ENCODE measurements at regions not wholly inside any gene's neighbourhood (a gene's known extent, or its start where the extent isn't known, plus 50 kb on each side); places are given as distances from the start of the nearest gene placed in this dataset.

- no peak for FAIRE-seq
- TF ChIP-seq CTCF (IDR thresholded peaks at IDR 0.05; ENCODE audit: insufficient read depth, missing control alignments): no peak
- no peak for DNase-seq (ENCODE audit: insufficient read length, low spot score)
These were observed 846.0 kb downstream of the FAM181B start for GRCh38 chr11:81887671-81888070.

- no peak for TF ChIP-seq CTCF (IDR thresholded peaks at IDR 0.05; ENCODE audit: insufficient read depth, missing control alignments)
- DNase-seq (ENCODE audit: insufficient read length, low spot score) (no peak), FAIRE-seq (no peak)
These were observed 847.1 kb downstream of the FAM181B start for GRCh38 chr11:81886406-81887075.

DNA sequence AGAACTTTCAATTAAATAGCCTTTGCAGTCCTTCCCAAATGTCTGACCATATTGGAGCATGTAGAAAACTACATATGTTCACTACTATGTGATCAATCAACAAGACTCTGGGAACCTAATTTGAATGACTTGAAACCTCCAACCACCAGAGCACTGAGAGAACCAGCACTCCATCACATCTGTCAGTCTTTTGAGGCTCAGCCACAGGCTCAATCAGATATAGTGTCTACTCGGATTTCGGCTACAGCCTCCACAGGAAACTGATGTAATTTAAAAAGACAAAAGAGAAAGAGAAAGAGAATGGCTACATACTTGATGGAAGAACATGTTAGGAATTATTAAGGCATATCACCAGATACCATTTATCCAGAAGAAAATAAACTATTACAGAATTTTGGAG, 859.0 kb downstream of the FAM181B start:
- TF ChIP-seq CTCF (IDR thresholded peaks at IDR 0.05; ENCODE audit: insufficient read depth, missing control alignments): no peak
- DNase-seq (ENCODE audit: insufficient read length, low spot score) (no peak), FAIRE-seq (no peak)

DNA sequence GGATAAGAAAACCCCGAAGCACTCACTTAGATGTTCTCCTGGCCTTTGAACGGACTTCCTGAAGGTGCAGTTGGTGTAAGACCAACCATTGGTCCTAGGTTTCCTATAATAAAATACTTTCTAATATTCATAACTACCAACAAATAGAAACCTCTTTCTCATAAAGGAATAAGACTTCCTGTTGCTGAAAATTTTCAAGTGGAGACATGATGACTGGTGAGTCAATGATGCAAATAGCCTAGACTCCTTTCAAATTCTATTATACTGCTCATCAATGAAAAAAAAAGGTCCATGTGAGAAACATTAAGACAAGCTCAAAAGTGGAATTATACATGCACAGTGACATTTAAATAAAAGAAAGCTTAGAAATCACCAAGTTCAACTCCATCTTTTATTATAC, 862.8 kb downstream of the FAM181B start:
- TF ChIP-seq CTCF (IDR thresholded peaks at IDR 0.05; ENCODE audit: insufficient read depth, missing control alignments): no peak
- no peak for FAIRE-seq

DNA sequence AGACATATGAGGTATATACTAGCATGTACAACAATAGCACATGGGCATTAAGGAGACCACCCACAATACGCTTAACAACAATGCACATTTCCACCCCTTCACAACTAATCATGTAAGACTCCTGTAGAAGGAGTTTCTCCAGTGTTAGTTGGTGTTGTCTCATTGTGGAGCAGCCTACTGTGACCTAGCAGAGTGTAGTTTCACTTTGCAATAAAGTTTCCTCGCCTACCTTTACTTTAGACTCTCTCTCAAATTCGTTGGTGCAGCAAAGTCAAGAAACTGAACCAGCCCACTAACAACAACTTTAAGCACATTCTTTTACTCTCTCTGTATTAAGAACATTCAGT, 863.6 kb downstream of the FAM181B start:
- TF ChIP-seq CTCF (IDR thresholded peaks at IDR 0.05; ENCODE audit: insufficient read depth, missing control alignments): no peak
- no peak for DNase-seq (ENCODE audit: insufficient read length, low spot score)
- FAIRE-seq: no peak

More for the DNA sequence above, 862.8 kb downstream of the FAM181B start:
- DNase-seq (ENCODE audit: insufficient read length, low spot score): no peak

DNA sequence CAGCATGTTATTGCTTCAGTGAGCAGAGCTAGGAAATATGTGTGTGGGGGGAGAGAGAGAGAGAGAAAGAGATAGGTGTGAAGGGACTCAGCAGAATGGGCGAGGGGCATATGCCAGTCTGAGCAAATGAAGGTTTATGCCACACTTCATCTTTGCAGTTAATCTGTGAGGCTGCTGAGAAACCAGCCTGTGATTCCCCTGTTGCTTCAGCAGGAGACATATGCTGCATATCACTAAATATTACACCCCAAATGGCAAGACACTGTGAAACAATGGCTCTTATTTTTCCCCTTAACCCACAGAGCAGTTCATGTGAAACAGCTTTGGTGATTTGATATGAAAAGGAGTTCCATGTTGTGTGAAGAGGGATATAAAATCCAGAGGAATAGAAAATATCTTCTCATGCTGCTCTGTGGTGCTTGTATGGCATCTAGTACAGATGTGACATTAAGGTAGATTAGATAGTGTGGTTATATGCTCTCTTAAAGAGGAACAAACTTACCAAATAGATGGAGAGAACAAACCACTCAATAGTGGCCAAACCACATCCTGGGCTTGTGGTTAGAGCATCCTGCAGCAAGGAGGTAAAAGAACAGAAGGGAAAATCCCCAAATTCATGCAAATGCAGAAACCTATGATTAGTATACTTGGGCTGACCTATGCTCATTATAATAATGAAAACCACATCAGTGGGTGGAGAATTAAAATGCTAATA, 864.2 kb downstream of the FAM181B start:
- FAIRE-seq: no peak
- TF ChIP-seq CTCF (IDR thresholded peaks at IDR 0.05; ENCODE audit: insufficient read depth, missing control alignments): no peak

GRCh38 chr11:81866896-81867295, 866.8 kb downstream of the FAM181B start:
- TF ChIP-seq CTCF (IDR thresholded peaks at IDR 0.05; ENCODE audit: insufficient read depth, missing control alignments): no peak
- FAIRE-seq (no peak), DNase-seq (ENCODE audit: insufficient read length, low spot score) (no peak)

More for the DNA sequence above, 864.2 kb downstream of the FAM181B start:
- no peak for DNase-seq (ENCODE audit: insufficient read length, low spot score)
